HepG2 (cell line): ENCODE measurements at regions not wholly inside any gene's neighbourhood (a gene's known extent, or its start where the extent isn't known, plus 50 kb on each side); places are given as distances from the start of the nearest gene placed in this dataset.

ENCODE experiments used
- ATAC-seq: fragments of 200-7000 bp; cut with Tn5 transposase; 3 replicates; pipeline ENCODE4 v1.9.1; 2020; ENCODE audit warnings: mild to moderate bottlenecking, moderate library complexity
- BruUV-seq: library from RNA; stranded (reverse); fragments of 400-500 nt; replicated peaks from 2 replicates; lab custom pipeline; 2021; lab: Mats Ljungman, UMichigan
- CTCF ChIA-PET: fragments of 300-600 bp; formaldehyde crosslinking; extraction: SDS; loops from one replicate; lab custom pipeline; 2021; ENCODE audit warnings: low total read pairs, inconsistent platforms, low intra/inter-chr PET ratio; lab: Yijun Ruan, JAX
- POLR2A ChIA-PET: fragments of 350-600 bp; sonication (Branson Sonifier 250); formaldehyde crosslinking; loops from one replicate; lab custom pipeline; 2020; ENCODE audit warnings: antibody characterized with exemption, inconsistent platforms; lab: Yijun Ruan, JAX
- DNase-seq: peaks from one replicate; pipeline ENCODE4 v3.0.0-alpha.2; 2015; ENCODE audit warnings: low spot score
- FAIRE-seq: peaks from 3 replicates; lab custom pipeline; 2011; peaks lifted over from hg19 to GRCh38; lab: Jason Lieb, UNC
- H2AFZ ChIP-seq: one replicate; pipeline ENCODE4 v1.6.1; 2011; ENCODE audit warnings: low read length, inconsistent platforms
- H3K27ac ChIP-seq: fragments of 300-600 bp; 3 replicates; pipeline ENCODE4 v1.8.0; 2011; ENCODE audit warnings: mixed run types, mild to moderate bottlenecking, mixed read lengths, low read length, inconsistent platforms; ENCODE audit not compliant: insufficient read depth; ENCODE audit errors: extremely low read length
- H3K27me3 ChIP-seq, 2 experiments: fragments of 200-600 bp in 1 of 2; 2 replicates in 1 of 2; 3 replicates in 1 of 2; pipeline versions ENCODE4 v1.6.0 to v1.8.0; 2011; ENCODE audit warnings: low read length in 2 of 2, mild to moderate bottlenecking in 2 of 2, moderate library complexity in 2 of 2, inconsistent platforms in 1 of 2; ENCODE audit not compliant: insufficient read depth in 2 of 2, control insufficient read depth in 1 of 2
- H3K36me3 ChIP-seq, 2 experiments: fragments of 200-600 bp in 1 of 2; replicated peaks in 1 of 2; 2 replicates in 1 of 2; 3 replicates in 1 of 2; pipeline versions ENCODE4 v1.5.1 to v1.8.0; 2011; ENCODE audit warnings: low read length in 2 of 2, inconsistent platforms in 1 of 2; ENCODE audit not compliant: insufficient read depth in 2 of 2, control insufficient read depth in 1 of 2
- H3K4me1 ChIP-seq: 2 replicates; pipeline ENCODE4 v1.5.1; 2012; ENCODE audit warnings: low read length, inconsistent platforms; ENCODE audit not compliant: insufficient read depth
- H3K4me2 ChIP-seq: 2 replicates; pipeline ENCODE4 v1.6.0; 2011; ENCODE audit warnings: low read depth, low read length, inconsistent platforms
- H3K4me3 ChIP-seq, 3 experiments: fragments of 200-600 bp in 1 of 3; sonication (generic), shearing (Covaris generic) in 1 of 3; replicated peaks in 1 of 3; 2 replicates each; pipeline ENCODE4 v1.5.1; 2011 to 2016; ENCODE audit warnings: low read length in 3 of 3, inconsistent platforms in 2 of 3, low read depth in 2 of 3, mild to moderate bottlenecking in 2 of 3, control low read depth in 1 of 3, mixed read lengths in 1 of 3; ENCODE audit not compliant: insufficient read depth in 1 of 3
- H3K79me2 ChIP-seq: one replicate; pipeline ENCODE4 v1.6.1; 2011; ENCODE audit warnings: low read length, inconsistent platforms; ENCODE audit not compliant: insufficient read depth
- H3K9ac ChIP-seq: 2 replicates; pipeline ENCODE4 v1.6.0; 2011; ENCODE audit warnings: mild to moderate bottlenecking, low read depth, low read length, inconsistent platforms; ENCODE audit not compliant: insufficient read depth
- H3K9me3 ChIP-seq: 2 replicates; pipeline ENCODE4 v1.5.1; 2012; ENCODE audit warnings: mild to moderate bottlenecking, low read length
- H4K20me1 ChIP-seq: 2 replicates; pipeline ENCODE4 v1.6.0; 2011; ENCODE audit warnings: inconsistent platforms, mild to moderate bottlenecking, low read length, moderate library complexity; ENCODE audit not compliant: insufficient read depth
- CAMTA2 ChIP-seq: sonication (generic); formaldehyde crosslinking; IDR thresholded peaks from 2 replicates; pipeline ENCODE4 v1.4.0; 2020; ENCODE audit warnings: mild to moderate bottlenecking, missing genetic modification reagents, borderline replicate concordance
- MZF1 ChIP-seq: sonication (generic); formaldehyde crosslinking; IDR thresholded peaks from 2 replicates; pipeline ENCODE4 v1.8.1; 2023; ENCODE audit warnings: mild to moderate bottlenecking, missing genetic modification reagents, borderline replicate concordance
- NCOR1 ChIP-seq: fragments of 200-600 bp; sonication (generic); IDR thresholded peaks from 2 replicates; pipeline ENCODE4 v1.7.0; 2017; ENCODE audit warnings: antibody characterized with exemption, low read length, borderline replicate concordance
- PAX8 ChIP-seq: sonication (generic); formaldehyde crosslinking; IDR thresholded peaks from 2 replicates; pipeline ENCODE4 v1.8.0; 2022; ENCODE audit warnings: mild to moderate bottlenecking, missing genetic modification reagents, borderline replicate concordance
- REST ChIP-seq, 2 experiments: IDR thresholded peaks; 2 replicates each; pipeline ENCODE4 v1.6.1; 2011 to 2012; ENCODE audit warnings: low read length in 2 of 2, borderline replicate concordance in 1 of 2, low read depth in 1 of 2, mild to moderate bottlenecking in 1 of 2, moderate library complexity in 1 of 2
- REXO4 ChIP-seq: sonication (generic); formaldehyde crosslinking; IDR thresholded peaks from 2 replicates; pipeline ENCODE4 v1.8.0; 2022; ENCODE audit warnings: missing genetic modification reagents, mild to moderate bottlenecking, borderline replicate concordance
- ZBTB37 ChIP-seq: sonication (generic); formaldehyde crosslinking; IDR thresholded peaks from 2 replicates; pipeline ENCODE4 v1.4.0; 2020; ENCODE audit warnings: mild to moderate bottlenecking, missing genetic modification reagents
- ZNF317 ChIP-seq: sonication (generic); formaldehyde crosslinking; IDR thresholded peaks from 2 replicates; pipeline ENCODE4 v1.5.0; 2020; ENCODE audit warnings: mild to moderate bottlenecking, missing genetic modification reagents
- ZNF333 ChIP-seq: sonication (generic); formaldehyde crosslinking; IDR thresholded peaks from 2 replicates; pipeline ENCODE4 v1.4.0; 2020; ENCODE audit warnings: mild to moderate bottlenecking, missing genetic modification reagents, borderline replicate concordance
- ZNF33A ChIP-seq: sonication (generic); formaldehyde crosslinking; IDR thresholded peaks from 2 replicates; pipeline ENCODE4 v1.5.1; 2020; ENCODE audit warnings: missing genetic modification reagents, mild to moderate bottlenecking, moderate library complexity, borderline replicate concordance
- ZNF644 ChIP-seq: IDR thresholded peaks from 2 replicates; pipeline ENCODE4 v1.6.1; 2016; ENCODE audit warnings: low read depth
- ZSCAN9 ChIP-seq: IDR thresholded peaks from 2 replicates; pipeline ENCODE4 v1.6.1; 2016; ENCODE audit warnings: borderline replicate concordance
- WGBS: methylation state at CpG from one replicate; pipeline ENCODE4 v1.1.6; 2017; ENCODE audit warnings: low lambda C conversion rate; 5-methylcytosine and 5-hydroxymethylcytosine counted together
- in situ Hi-C: cut with HindIII; loops from 2 replicates; pipeline ENCODE4 v1.10.0; 2017; ENCODE audit warnings: low pct_unique_long_range_greater_than_20kb; ENCODE audit not compliant: extremely low pct_ligation_motif_present
- intact Hi-C: fragments of 100-400 bp; cut with micrococcal nuclease; formaldehyde crosslinking; loops from one replicate; pipeline ENCODE4 v1.10.0; 2022; ENCODE audit not compliant: unreplicated experiment

DNA sequence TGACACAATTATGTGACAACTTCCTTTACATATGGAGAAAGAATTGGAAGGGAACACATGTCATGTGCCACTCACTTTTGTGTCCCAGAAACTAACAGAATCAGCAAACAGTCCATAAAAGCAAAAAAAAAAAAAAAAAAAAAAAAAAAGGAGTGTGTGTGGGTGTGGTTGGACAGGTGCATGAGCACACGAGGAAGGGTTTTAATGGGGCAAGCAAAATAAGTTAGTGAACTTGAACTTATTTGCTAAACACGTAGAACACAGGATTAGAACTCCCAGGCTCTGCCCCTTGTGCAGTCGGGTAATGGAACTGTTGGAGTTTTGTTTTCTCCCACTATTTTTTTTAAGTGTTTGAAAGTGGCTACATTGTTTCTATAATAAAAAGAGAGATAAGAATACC, 74.8 kb upstream of the PJA2 start:
- ChIA-PET POLR2A (no interaction called here), CTCF (no interaction called here)
- peak; percentile 24; the same call in 1 of the 2 replicates for TF ChIP-seq NCOR1
- TF ChIP-seq ZSCAN9, result no peak
- no peak for TF ChIP-seq MZF1 (CRISPR knock-in tag)
- no peak for TF ChIP-seq ZBTB37 (CRISPR knock-in tag)
- no peak for TF ChIP-seq PAX8
- TF ChIP-seq REXO4, result no peak
- H3K36me3 ChIP-seq, result no peaks in the 10 kb centered on the region
- H3K27me3 ChIP-seq, result no peaks in the 10 kb centered on the region
- H4K20me1 ChIP-seq, result no peaks in the 10 kb centered on the region
- no TSS peak for BruUV-seq
- H3K4me1 ChIP-seq, result peaks cover 41% of the 10 kb centered on the region
- intact Hi-C loops, result loop anchor here (5.0 kb wide), 1 partner anchor 933 kb away; no protein-coding TSS in a partner anchor
- H3K4me2 ChIP-seq, result peak overlapping the region; percentile 54
- FAIRE-seq (no peak), ATAC-seq (peak; percentile 44), DNase-seq (no peak)
- 0% methylated on average over 3 of the region's 3 CpGs for WGBS
- H2AFZ ChIP-seq, result no peak overlapping the region
- H3K4me3 ChIP-seq, result peak overlapping the region in 2 of 3 experiments; percentile 4 to 20; a peak in 2 of 6 replicates
- H3K9me3 ChIP-seq, result no peaks in the 10 kb centered on the region
- no peak overlapping the region for H3K9ac ChIP-seq
- H3K79me2 ChIP-seq, result no peaks in the 10 kb centered on the region
- H3K27ac ChIP-seq, result peak overlapping the region; percentile 12
- in situ Hi-C loops, result no loop called here

DNA sequence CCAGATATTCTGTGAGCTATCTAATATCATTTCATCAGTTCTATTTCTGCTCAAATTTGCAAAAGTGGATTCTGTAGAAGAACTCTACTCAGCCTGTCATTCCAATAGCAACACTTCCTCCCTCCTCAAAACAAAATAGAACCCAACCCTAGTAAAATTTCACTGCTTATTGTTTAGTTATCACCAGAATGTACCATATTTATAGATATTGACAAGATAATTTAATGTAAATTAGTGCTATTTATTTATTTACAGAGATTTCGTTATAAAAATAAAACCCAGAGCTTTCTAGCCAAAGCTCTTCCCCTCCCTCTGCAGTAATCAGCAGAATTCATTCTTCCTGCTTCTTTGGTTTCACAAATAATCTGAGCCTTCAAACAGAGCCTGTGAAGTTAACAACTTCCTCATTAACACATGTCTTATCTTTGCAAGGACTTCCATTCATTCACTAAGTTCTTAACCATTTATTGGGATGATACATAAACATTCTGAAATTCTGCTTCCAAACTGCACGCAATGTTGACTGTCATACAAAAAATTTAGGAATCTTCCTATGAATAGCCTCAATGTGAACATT, 73.7 kb upstream of the PJA2 start:
- WGBS, result 50% methylated on average over 2 of the region's 2 CpGs
- Histone ChIP-seq H3K4me3 (no peak overlapping the region), H3K4me1 (peaks cover 41% of the 10 kb centered on the region), H3K79me2 (no peaks in the 10 kb centered on the region), H3K4me2 (no peak overlapping the region), H3K9ac (no peak overlapping the region), H3K27me3 (no peaks in the 10 kb centered on the region), H3K27ac (no peak overlapping the region), H4K20me1 (no peaks in the 10 kb centered on the region), H2AFZ (no peak overlapping the region), H3K36me3 (no peaks in the 10 kb centered on the region), H3K9me3 (0 out of 2 replicates have a peak, but pooled peaks cover 4% of the 10 kb centered on the region)
- intact Hi-C loops, result loop anchor here (5.0 kb wide), 1 partner anchor 934 kb away; no protein-coding TSS in a partner anchor
- ATAC-seq (no peak), DNase-seq (no peak), FAIRE-seq (no peak)
- in situ Hi-C loops, result no loop called here
- ChIA-PET POLR2A (no interaction called here), CTCF (no interaction called here)
- no TSS peak for BruUV-seq
- TF ChIP-seq CAMTA2 (CRISPR knock-in tag) (no peak), ZNF644 (CRISPR knock-in tag) (no peak), ZNF317 (CRISPR knock-in tag) (no peak), REST (IDR thresholded peaks at IDR 0.05; ENCODE audit: borderline replicate concordance in 1 of 2, low read depth in 1 of 2, low read length in 2 of 2) (no peak), ZNF333 (CRISPR knock-in tag) (no peak), ZNF33A (CRISPR knock-in tag) (no peak)
